Adipose tissue (tissue), 3 donors: ENCODE measurements at regions not wholly inside any gene's neighbourhood (a gene's known extent, or its start where the extent isn't known, plus 50 kb on each side); places are given as distances from the start of the nearest gene placed in this dataset.

Source experiments
- H3K27ac ChIP-seq: one replicate; pipeline ENCODE4 v1.5.1; 2013; ENCODE audit warnings: low read depth, low read length
- WGBS, 3 donors: extraction: QIAGEN DNeasy Blood & Tissue Kit; methylation state at CpG; one replicate each; pipeline ENCODE4 v1.1.7; 2013; 5-methylcytosine and 5-hydroxymethylcytosine counted together
- donor health status: healthy with polysubstance abuse.
- donor health status: Bipolar disorder and iron deficiency.
- donor health status: healthy.

- WGBS, 3 donors = 59 to 89% (median 61%) methylated on average over 5 to 6 of the region's 6 CpGs
These were observed 97.6 kb upstream of the SLC38A2 start for GRCh38 chr12:46470036-46470627.

GRCh38 chr12:46468813-46469212 is 96.2 kb upstream of the SLC38A2 start:
- WGBS, 3 donors = 66 to 72% (median 71%) methylated on average over 4 of the region's 4 CpGs
- no peak overlapping the region for H3K27ac ChIP-seq

More at GRCh38 chr12:46470036-46470627, 97.6 kb upstream of the SLC38A2 start:
- H3K27ac ChIP-seq = no peak overlapping the region

- H3K27ac ChIP-seq = no peak overlapping the region
These were observed 95.6 kb upstream of the SLC38A2 start for GRCh38 chr12:46468160-46468559.

GRCh38 chr12:46465307-46465706 is 92.7 kb upstream of the SLC38A2 start:
- no peak overlapping the region for H3K27ac ChIP-seq

More at GRCh38 chr12:46468160-46468559, 95.6 kb upstream of the SLC38A2 start:
- WGBS, 3 donors = 60 to 79% (median 74%) methylated on average over 6 of the region's 6 CpGs

GRCh38 chr12:46464863-46465262 is 92.3 kb upstream of the SLC38A2 start:
- WGBS, 3 donors = 93 to 98% (median 96%) methylated on average over 3 of the region's 3 CpGs
- no peak overlapping the region for H3K27ac ChIP-seq

GRCh38 chr12:46462641-46463355 is 90.2 kb upstream of the SLC38A2 start:
- H3K27ac ChIP-seq = no peak overlapping the region
- 58 to 79% (median 72%) methylated on average over 3 of the region's 3 CpGs for WGBS, 3 donors

GRCh38 chr12:46461907-46462640 is 89.5 kb upstream of the SLC38A2 start:
- WGBS, 3 donors = 50 to 73% (median 62%) methylated on average over 4 of the region's 4 CpGs
- no peak overlapping the region for H3K27ac ChIP-seq

- H3K27ac ChIP-seq = no peak overlapping the region
- WGBS, 3 donors = 75 to 86% (median 78%) methylated on average over 5 of the region's 5 CpGs
These were observed 88.9 kb upstream of the SLC38A2 start for GRCh38 chr12:46461459-46461858.

GRCh38 chr12:46460682-46461210 is 88.2 kb upstream of the SLC38A2 start:
- 88 to 93% (median 91%) methylated on average over 2 of the region's 2 CpGs for WGBS, 3 donors
- H3K27ac ChIP-seq = no peak overlapping the region

GRCh38 chr12:46459861-46460545 is 87.4 kb upstream of the SLC38A2 start:
- WGBS, 3 donors = 44 to 81% (median 57%) methylated on average over 5 of the region's 5 CpGs
- H3K27ac ChIP-seq = no peak overlapping the region

GRCh38 chr12:46459111-46459510 is 86.5 kb upstream of the SLC38A2 start:
- no peak overlapping the region for H3K27ac ChIP-seq
- 70 to 83% (median 70%) methylated on average over 4 of the region's 4 CpGs for WGBS, 3 donors

GRCh38 chr12:46458500-46459102 is 86.0 kb upstream of the SLC38A2 start:
- WGBS, 3 donors = 63 to 93% (median 77%) methylated on average over 3 of the region's 3 CpGs
- no peak overlapping the region for H3K27ac ChIP-seq

GRCh38 chr12:46457958-46458357 is 85.4 kb upstream of the SLC38A2 start:
- WGBS, 3 donors = 96 to 98% (median 98%) methylated on average over 2 of the region's 2 CpGs

GRCh38 chr12:46456356-46457334 is 84.1 kb upstream of the SLC38A2 start:
- 39 to 68% (median 49%) methylated on average over 5 of the region's 5 CpGs for WGBS, 3 donors
- H3K27ac ChIP-seq = no peak overlapping the region

More at GRCh38 chr12:46457958-46458357, 85.4 kb upstream of the SLC38A2 start:
- H3K27ac ChIP-seq = no peak overlapping the region

GRCh38 chr12:46455648-46456352 is 83.2 kb upstream of the SLC38A2 start:
- WGBS, 3 donors = 33 to 76% (median 69%) methylated on average over 1 of the region's 1 CpG
- no peak overlapping the region for H3K27ac ChIP-seq

GRCh38 chr12:46454981-46455380 is 82.4 kb upstream of the SLC38A2 start:
- 54 to 93% (median 70%) methylated on average over 1 of the region's 1 CpG for WGBS, 3 donors
- H3K27ac ChIP-seq = no peak overlapping the region

GRCh38 chr12:46453428-46453827 is 80.9 kb upstream of the SLC38A2 start:
- WGBS, 3 donors = 94 to 96% (median 95%) methylated on average over 3 of the region's 3 CpGs
- no peak overlapping the region for H3K27ac ChIP-seq
